Suppressor macrophage treated with lipopolysaccharide for 4 hours (primary cell): ENCODE measurements at regions not wholly inside any gene's neighbourhood (a gene's known extent, or its start where the extent isn't known, plus 50 kb on each side); places are given as distances from the start of the nearest gene placed in this dataset.

Source experiments
- DNase-seq: peaks from one replicate; pipeline ENCODE4 v3.0.0-alpha.2; 2020

GRCh38 chr7:142311876-142312275 is 54.0 kb upstream of the PRSS58 start:
- no peak for DNase-seq

GRCh38 chr7:142308918-142309317 is 51.1 kb upstream of the PRSS58 start:
- no peak for DNase-seq

- no peak for DNase-seq
Observed at GRCh38 chr7:142308326-142308725, 50.5 kb upstream of the PRSS58 start.
